ENCODE measurements at regions not wholly inside any gene's neighbourhood (a gene's known extent, or its start where the extent isn't known, plus 50 kb on each side); places are given as distances from the start of the nearest gene placed in this dataset.

DNA sequence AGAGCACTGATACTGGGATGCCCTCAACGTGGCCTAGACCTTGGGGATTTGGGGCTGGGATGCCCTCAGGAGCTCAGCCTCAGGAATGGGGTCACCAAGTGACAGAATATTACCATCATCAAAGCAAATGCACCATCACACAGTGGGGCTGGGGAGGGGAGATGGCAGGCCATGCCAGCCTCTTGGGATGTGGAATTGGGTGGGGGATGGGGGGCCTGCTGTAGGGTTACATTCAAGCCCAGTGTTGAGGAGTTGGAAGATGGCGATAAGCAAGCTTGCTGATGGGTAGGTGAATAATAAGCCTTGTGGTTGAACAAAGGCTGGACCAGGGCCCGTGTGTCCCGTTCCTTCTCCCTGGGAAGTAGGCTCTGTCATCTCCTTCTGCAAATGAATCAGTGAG lies 69.1 kb upstream of the GPR12 start:
- H3K27ac Mint-ChIP-seq: no peak overlapping the region
- no peak overlapping the region for H3K4me3 Mint-ChIP-seq
- no peaks in the 10 kb centered on the region for H3K4me1 Mint-ChIP-seq
- no peak for ATAC-seq
- H3K27me3 Mint-ChIP-seq: peaks cover 43% of the 10 kb centered on the region
- no peaks in the 10 kb centered on the region for H3K9me3 Mint-ChIP-seq
- no peak for DNase-seq

DNA sequence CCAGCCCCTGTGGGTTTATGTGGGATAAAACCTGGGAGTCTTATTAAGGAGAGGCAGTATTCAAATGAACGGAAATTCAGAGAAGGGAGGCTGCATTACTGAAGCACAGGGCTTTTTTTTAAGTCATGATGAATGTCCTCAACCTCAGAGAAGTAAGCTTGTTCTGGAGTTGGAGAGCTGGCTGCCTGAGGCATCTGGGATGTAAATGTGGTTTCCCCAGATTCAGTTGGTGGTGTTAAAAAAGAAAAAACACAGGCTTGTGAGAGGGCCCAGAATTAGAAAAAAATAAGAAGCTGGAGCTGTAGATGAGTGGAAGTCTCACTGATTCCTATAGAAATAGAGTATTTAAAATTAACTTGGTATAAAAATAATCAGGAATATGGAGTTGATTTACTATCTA lies 64.0 kb upstream of the GPR12 start:
- Mint-ChIP-seq H3K27me3 (peaks cover 11% of the 10 kb centered on the region), H3K9me3 (no peaks in the 10 kb centered on the region), H3K27ac (no peak overlapping the region), H3K4me1 (peaks cover 7% of the 10 kb centered on the region), H3K4me3 (no peak overlapping the region)
- no peak for DNase-seq
- ATAC-seq: no peak

DNA sequence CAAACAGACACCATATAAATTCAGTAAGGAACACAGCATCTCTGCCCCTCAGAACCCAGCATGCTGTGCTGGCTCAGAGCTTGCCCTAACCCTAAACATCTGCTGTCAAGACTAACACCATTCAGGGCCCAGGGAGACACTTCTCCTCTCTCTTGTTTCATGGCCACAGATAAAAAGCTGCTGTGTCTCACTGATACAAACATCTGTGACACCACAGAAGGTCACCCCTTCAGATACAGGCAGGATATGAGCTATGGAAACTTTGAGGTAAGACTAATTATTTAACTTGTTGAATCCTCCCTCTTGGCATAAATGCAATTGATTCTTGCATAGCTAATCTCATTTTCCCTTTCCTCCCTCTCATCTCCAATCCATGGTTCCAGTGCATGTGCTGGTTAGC lies 61.6 kb upstream of the GPR12 start:
- Mint-ChIP-seq H3K27me3 (peaks cover 7% of the 10 kb centered on the region), H3K4me3 (no peak overlapping the region), H3K9me3 (no peaks in the 10 kb centered on the region), H3K4me1 (peaks cover 7% of the 10 kb centered on the region), H3K27ac (no peak overlapping the region)
- ATAC-seq (no peak), DNase-seq (no peak)

DNA sequence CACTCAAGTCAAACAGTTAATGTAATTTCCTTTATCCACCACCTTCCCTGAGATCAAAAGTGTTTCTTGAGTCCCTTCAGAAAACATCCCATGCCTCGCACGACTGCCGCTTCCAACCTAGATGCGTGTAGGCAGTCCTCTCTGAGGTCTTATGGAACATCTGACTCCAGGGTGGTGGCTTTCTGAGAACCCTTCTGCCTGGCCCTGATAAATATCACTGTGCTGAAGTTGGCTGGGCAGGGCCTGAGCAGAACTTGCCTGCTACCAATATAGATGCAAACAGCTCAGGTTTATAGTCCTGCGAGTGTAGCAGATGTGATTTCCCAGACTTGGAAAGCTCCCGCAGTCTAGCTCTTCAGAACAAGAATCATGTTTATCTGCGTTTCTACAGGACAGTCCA lies 61.1 kb upstream of the GPR12 start:
- Mint-ChIP-seq H3K27ac (no peak overlapping the region), H3K27me3 (peaks cover 5% of the 10 kb centered on the region), H3K4me3 (no peak overlapping the region), H3K9me3 (no peaks in the 10 kb centered on the region), H3K4me1 (peaks cover 7% of the 10 kb centered on the region)
- no peak for ATAC-seq
- no peak for DNase-seq

DNA sequence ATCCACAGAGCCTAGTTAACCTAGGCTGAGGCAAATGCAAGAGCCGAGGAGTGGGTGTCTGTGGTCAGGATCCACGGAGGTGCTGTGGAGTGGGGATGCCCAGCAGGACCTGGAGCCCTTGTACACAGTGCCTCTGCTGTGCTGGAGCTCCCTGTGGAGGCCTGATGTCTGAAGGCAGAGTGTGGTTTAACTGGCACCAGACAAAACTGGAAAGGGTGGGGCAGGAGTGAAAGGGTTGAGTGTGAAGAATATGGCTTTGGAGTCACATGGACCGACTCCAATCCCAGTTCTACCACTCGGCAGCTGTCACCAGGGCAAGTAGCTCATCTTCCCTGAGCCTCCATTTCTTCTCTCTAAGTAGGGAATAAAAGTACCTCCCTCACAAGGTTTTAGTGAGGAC lies 60.3 kb upstream of the GPR12 start:
- H3K4me1 Mint-ChIP-seq: peaks cover 7% of the 10 kb centered on the region
- no peak overlapping the region for H3K27ac Mint-ChIP-seq
- H3K9me3 Mint-ChIP-seq: no peaks in the 10 kb centered on the region
- H3K4me3 Mint-ChIP-seq: no peak overlapping the region
- H3K27me3 Mint-ChIP-seq: no peaks in the 10 kb centered on the region
- ATAC-seq (no peak), DNase-seq (no peak)

DNA sequence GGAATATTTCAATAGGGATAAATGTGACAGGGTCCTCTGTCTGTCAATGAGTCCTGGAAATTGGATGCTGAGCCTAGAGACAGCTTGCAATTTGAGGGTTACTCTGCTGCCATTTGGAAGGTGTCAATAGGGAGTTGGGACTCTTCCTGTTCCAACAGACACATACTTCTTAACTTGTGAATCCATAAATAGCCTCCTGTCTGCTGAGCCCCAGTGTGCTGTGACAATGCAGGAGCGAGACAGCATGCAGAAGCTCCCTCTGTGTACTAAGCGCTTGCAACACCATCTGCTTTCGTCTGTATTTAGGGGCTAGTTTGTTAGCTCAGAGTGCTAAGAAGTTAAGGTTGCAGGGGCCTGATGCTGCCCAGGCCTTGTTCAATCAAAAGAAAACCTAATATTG lies 58.5 kb upstream of the GPR12 start:
- H3K27ac Mint-ChIP-seq: no peak overlapping the region
- H3K9me3 Mint-ChIP-seq: no peaks in the 10 kb centered on the region
- no peak overlapping the region for H3K4me3 Mint-ChIP-seq
- peaks cover 7% of the 10 kb centered on the region for H3K4me1 Mint-ChIP-seq
- peaks cover 14% of the 10 kb centered on the region for H3K27me3 Mint-ChIP-seq
- DNase-seq: no peak
- no peak for ATAC-seq

DNA sequence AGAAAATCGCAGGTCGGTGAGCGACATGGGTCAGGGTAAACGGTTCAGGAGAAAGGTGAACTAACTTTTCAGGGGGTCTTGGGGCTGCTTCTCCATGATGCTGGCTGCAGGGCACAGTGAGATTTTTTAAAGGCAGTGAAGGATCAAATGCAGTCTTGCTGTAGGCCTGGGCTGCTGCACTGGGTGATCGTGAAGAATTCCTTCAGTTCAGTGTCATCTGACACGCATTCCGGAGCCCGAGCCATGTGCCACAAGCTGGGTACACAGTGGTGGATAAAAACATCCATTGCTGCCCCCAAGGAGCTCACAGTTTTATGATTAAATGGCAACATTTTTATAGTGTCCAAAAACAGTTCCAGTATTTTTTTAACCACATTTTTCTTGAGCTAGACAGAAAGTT lies 56.3 kb upstream of the GPR12 start:
- Mint-ChIP-seq H3K9me3 (no peaks in the 10 kb centered on the region), H3K4me3 (no peak overlapping the region), H3K27ac (peak overlapping the region in 1 of 2 donors; percentile 83), H3K27me3 (peaks cover 24% of the 10 kb centered on the region), H3K4me1 (peaks cover 1% of the 10 kb centered on the region)
- DNase-seq (no peak), ATAC-seq (no peak)

DNA sequence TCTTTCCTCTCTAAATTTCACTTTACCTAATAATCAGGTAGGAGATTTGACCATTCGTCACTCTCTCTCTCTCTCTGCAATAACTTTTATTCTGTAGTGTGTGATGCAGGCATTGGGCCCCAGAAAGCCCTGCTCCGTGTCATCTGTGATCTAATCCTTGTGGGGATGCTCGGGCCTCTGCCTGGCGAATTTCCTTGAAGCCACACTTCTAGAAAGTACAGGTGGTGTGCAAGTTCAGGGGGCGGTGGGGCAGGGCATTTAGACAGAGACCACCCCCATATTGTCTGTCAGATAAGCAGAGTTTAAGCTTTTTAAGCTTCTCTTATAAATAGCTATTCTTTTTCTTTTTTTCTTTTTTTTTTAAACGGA lies 53.4 kb upstream of the GPR12 start:
- peaks cover 36% of the 10 kb centered on the region for H3K27me3 Mint-ChIP-seq
- ATAC-seq (no peak), DNase-seq (no peak)
- no peak overlapping the region for H3K4me3 Mint-ChIP-seq
- H3K9me3 Mint-ChIP-seq: no peaks in the 10 kb centered on the region
- H3K4me1 Mint-ChIP-seq: no peaks in the 10 kb centered on the region
- no peak overlapping the region for H3K27ac Mint-ChIP-seq

DNA sequence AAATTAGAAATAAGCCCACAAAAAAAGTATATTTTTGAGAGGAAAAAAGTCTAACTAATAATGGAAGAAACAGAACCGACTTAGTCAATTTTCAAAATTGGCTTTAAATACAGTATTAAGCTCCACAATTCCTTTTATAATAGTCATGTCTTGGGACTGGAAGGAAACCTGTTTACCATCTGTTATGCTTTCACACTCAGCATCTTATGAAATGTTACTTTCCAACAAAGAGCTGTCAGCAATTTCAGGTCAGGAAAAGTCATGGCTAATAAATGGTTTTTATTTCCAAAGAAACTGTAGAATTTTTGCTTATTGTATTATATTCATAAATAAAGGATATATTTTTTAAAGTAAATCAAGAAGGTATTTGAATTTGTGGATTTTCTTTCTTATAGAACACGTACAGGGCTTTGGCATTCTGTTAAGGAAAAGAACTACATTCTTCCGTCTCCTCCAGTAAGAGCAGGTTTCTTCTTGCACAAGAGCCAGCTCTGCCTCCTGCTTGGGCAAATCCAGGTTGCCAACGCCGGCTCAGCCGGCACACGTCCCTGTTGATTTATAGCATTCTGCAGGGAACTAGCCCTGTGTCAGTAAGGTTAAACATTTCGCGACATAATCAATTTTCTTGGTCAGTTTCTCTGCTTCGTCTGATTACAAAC lies 52.9 kb upstream of the GPR12 start:
- Mint-ChIP-seq H3K27ac (no peak overlapping the region), H3K4me3 (no peak overlapping the region), H3K27me3 (peaks cover 41% of the 10 kb centered on the region), H3K4me1 (no peaks in the 10 kb centered on the region), H3K9me3 (no peaks in the 10 kb centered on the region)
- ATAC-seq (no peak), DNase-seq (no peak)

DNA sequence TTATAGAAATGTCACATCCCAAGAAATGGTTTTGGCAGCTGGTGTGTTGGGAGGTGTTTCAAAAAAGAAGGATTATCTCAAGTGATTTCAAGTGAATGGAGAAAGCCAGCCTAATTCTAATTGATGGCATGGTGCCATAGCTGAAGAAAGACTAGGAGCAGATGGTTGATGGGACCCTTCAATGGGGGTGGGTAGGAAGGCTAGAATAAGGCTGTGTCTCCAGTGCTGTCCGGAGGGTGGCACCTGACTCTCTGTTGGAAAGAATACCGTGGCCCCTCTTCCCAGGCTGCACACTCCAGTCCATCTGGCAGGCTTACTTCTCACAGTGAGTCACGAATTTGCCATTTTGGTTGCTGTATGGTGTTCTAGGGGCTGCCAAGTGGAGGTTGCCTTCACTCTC lies 51.0 kb upstream of the GPR12 start:
- Mint-ChIP-seq H3K4me1 (no peaks in the 10 kb centered on the region), H3K9me3 (no peaks in the 10 kb centered on the region), H3K27ac (no peak overlapping the region), H3K4me3 (no peak overlapping the region), H3K27me3 (peaks cover 52% of the 10 kb centered on the region)
- DNase-seq (no peak), ATAC-seq (no peak)
